ENCODE measurements at regions not wholly inside any gene's neighbourhood (a gene's known extent, or its start where the extent isn't known, plus 50 kb on each side); places are given as distances from the start of the nearest gene placed in this dataset.

- TF ChIP-seq POLR2AphosphoS5 (IDR thresholded peaks at IDR 0.05; ENCODE audit: low read depth, low read length): no peak
- TF ChIP-seq TAF1 (IDR thresholded peaks at IDR 0.05; ENCODE audit: borderline replicate concordance, insufficient read depth, low read length): no peak
- TF ChIP-seq, protein P1, sequence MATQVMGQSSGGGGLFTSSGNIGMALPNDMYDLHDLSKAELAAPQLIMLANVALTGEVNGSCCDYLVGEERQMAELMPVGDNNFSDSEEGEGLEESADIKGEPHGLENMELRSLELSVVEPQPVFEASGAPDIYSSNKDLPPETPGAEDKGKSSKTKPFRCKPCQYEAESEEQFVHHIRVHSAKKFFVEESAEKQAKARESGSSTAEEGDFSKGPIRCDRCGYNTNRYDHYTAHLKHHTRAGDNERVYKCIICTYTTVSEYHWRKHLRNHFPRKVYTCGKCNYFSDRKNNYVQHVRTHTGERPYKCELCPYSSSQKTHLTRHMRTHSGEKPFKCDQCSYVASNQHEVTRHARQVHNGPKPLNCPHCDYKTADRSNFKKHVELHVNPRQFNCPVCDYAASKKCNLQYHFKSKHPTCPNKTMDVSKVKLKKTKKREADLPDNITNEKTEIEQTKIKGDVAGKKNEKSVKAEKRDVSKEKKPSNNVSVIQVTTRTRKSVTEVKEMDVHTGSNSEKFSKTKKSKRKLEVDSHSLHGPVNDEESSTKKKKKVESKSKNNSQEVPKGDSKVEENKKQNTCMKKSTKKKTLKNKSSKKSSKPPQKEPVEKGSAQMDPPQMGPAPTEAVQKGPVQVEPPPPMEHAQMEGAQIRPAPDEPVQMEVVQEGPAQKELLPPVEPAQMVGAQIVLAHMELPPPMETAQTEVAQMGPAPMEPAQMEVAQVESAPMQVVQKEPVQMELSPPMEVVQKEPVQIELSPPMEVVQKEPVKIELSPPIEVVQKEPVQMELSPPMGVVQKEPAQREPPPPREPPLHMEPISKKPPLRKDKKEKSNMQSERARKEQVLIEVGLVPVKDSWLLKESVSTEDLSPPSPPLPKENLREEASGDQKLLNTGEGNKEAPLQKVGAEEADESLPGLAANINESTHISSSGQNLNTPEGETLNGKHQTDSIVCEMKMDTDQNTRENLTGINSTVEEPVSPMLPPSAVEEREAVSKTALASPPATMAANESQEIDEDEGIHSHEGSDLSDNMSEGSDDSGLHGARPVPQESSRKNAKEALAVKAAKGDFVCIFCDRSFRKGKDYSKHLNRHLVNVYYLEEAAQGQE (IDR thresholded peaks at IDR 0.05; ENCODE audit: insufficient read depth in 1 of 2, low read depth in 2 of 2, low read length in 2 of 2): no peak
- no peak for TF ChIP-seq SIN3A (IDR thresholded peaks at IDR 0.05; ENCODE audit: borderline replicate concordance, insufficient read depth, low read length)
Measured at GRCh38 chr2:4190548-4190947, 487.2 kb downstream of the DCDC2C start.
